22Rv1 (cell line): ENCODE measurements at regions not wholly inside any gene's neighbourhood (a gene's known extent, or its start where the extent isn't known, plus 50 kb on each side); places are given as distances from the start of the nearest gene placed in this dataset.

Source experiments
- H3K27ac ChIP-seq: fragments of 450-650 bp; 2 replicates; pipeline ENCODE4 v1.5.1; 2017
- CTCF ChIP-seq: fragments of 450-650 bp; IDR thresholded peaks from 2 replicates; pipeline ENCODE4 v1.5.1; 2017; ENCODE audit warnings: mild to moderate bottlenecking
- ZFX ChIP-seq: fragments of 450-650 bp; IDR thresholded peaks from 2 replicates; pipeline ENCODE4 v1.6.1; 2017; ENCODE audit warnings: antibody characterized with exemption, borderline replicate concordance

GRCh38 chr13:56953965-56954364 is 186.8 kb upstream of the PRR20A start:
- H3K27ac ChIP-seq, result no peak overlapping the region
- TF ChIP-seq ZFX, result no peak
- TF ChIP-seq CTCF, result no peak

GRCh38 chr13:56975647-56976046 is 165.1 kb upstream of the PRR20A start:
- H3K27ac ChIP-seq, result no peak overlapping the region
- no peak for TF ChIP-seq CTCF
- TF ChIP-seq ZFX, result no peak

GRCh38 chr13:56980856-56981255 is 159.9 kb upstream of the PRR20A start:
- no peak for TF ChIP-seq ZFX
- TF ChIP-seq CTCF, result no peak
- no peak overlapping the region for H3K27ac ChIP-seq

- no peak for TF ChIP-seq ZFX
- TF ChIP-seq CTCF, result no peak
- no peak overlapping the region for H3K27ac ChIP-seq
Measured at GRCh38 chr13:56986121-56986520, 154.6 kb upstream of the PRR20A start.

GRCh38 chr13:56988543-56988942 is 152.2 kb upstream of the PRR20A start:
- no peak overlapping the region for H3K27ac ChIP-seq
- TF ChIP-seq ZFX (no peak), CTCF (no peak)

- TF ChIP-seq ZFX, result no peak
- TF ChIP-seq CTCF, result no peak
- H3K27ac ChIP-seq, result no peak overlapping the region
Measured at GRCh38 chr13:57003682-57004081, 137.0 kb upstream of the PRR20A start.

GRCh38 chr13:57017357-57017756 is 123.4 kb upstream of the PRR20A start:
- no peak for TF ChIP-seq ZFX
- no peak for TF ChIP-seq CTCF
- no peak overlapping the region for H3K27ac ChIP-seq
